GM21390 (cell line): ENCODE measurements at regions not wholly inside any gene's neighbourhood (a gene's known extent, or its start where the extent isn't known, plus 50 kb on each side); places are given as distances from the start of the nearest gene placed in this dataset.

Experiments used
- ATAC-seq: cut with Tn5 transposase; IDR thresholded peaks from one replicate; pipeline ENCODE4 v1.9.1; 2021; ENCODE audit not compliant: unreplicated experiment

DNA sequence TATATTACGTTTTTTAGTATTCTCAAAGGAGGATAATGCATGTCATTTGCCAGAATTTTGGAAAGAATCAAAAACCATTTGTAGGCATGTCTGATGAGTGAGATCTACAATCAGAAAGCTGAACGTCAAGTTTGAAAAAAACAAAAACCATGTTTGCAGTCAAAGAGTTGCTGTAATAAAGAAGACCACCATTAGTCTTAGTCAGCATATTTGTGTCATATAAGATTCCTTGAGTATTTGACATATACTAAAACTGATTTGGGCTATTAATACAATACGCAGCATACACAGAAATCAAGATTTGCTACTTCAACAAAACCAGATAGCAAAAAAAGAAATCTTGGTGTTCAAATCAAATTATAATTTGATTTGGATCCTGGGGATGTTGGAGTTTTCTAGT is 247.5 kb downstream of the SAMD5 start:
- ATAC-seq, result no peak

DNA sequence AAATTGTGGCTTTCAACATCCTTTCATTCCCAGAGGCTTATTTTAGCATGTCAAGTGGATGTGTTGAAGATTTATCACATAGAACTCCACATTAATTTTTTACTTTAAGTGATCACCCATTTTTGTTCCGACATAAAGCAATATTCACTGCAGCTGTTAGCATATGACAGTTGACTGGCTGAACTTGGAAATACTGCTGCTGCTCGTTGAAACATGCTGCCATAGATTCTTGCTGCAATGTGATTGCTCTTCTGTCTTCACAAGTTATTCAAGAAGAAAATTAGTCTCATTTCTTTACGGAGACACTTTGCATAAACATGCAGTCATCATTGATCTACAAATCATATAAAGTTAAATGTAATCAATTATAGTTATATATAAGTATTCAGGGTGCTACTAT is 248.4 kb downstream of the SAMD5 start:
- ATAC-seq, result no peak

DNA sequence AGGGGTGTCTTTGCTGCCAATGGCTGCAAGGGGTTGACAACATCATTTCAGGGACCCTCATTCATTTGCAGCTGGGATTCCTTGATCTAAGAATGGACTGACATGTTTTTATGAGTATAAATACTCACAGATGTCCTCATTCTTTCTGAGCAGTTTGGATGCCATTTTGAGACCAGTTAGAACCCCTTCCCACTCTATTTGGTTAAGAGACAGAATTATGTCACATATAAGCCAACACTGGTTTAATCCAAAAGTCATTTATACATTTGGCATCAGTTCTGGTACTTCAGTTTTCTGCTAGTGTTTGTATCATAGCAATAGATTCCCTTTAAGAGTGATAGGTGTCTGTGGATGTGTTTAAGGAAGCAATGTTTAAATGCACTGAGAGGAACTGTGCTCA is 248.8 kb downstream of the SAMD5 start:
- no peak for ATAC-seq

DNA sequence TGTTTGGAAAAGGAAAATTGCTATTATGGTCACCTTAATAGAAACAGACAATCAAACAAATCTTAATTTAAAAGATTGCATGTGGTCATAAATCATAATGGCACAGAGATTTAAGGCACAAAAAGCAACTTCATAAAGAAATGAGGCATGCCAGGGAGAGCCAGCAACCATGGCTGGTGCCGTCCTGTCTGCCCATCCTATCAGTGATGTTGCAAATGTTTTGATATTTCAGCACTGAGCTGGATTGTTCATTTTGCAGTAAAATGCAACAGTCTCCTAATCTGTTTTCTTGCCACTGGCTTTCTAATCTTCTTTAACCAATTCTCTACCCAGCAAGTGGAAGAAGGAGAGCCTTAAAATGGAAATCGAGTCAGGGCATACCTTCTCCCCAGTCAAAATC is 249.8 kb downstream of the SAMD5 start:
- no peak for ATAC-seq

DNA sequence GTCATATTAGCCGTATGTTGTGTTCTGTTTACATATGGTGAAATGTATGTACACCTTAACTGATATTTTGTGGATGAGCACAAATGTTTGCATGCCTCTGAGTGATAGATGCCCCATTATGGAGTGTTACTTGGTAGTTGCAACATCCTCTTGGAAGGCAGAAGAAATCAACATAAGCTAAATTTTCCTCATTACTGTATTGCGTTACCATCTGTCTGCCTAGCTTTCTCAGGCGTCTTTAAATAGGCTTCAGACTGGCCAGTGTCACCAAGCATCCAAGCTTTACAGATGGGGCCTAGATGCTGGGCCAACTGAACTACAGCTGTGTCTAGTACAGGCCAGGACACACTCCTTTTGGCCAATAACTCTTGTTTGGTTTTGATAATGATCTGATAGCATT is 250.6 kb downstream of the SAMD5 start:
- no peak for ATAC-seq

DNA sequence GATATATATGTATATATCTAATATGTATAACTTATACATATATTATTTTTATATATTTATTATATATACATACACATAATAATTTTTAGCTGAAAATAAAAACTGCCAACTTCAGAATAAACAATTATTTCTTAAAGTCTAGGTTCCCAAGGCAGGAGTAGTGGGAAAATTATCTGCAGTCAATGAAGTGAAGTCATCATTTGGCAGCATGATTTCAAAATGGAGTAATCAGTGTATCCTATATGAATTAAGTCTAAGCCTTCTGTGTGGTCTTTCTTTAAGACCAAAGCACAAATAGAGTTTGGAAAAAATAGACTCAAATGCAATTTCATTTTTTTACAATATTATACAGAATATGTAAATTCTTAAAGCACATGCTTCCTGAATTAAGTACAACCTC is 251.0 kb downstream of the SAMD5 start:
- ATAC-seq, result no peak

DNA sequence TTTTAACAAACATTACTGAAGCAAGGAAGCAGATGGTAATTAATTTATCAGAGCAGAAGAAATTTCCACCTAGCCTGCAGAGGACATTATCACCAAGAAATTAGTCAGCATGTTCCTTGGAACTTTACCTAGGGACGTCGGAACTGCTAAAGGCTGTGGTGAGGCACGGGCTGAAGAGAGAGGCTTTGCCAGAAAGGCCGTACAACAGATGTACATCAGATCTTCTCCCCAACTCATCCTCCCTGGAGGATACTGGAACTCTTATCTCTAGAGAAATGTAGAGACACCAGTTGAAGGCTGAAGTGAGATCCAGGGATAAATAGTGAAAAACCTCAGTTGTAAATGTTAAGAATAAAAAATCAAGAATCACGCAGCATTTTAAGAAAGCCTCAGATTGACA is 257.1 kb downstream of the SAMD5 start:
- no peak for ATAC-seq

DNA sequence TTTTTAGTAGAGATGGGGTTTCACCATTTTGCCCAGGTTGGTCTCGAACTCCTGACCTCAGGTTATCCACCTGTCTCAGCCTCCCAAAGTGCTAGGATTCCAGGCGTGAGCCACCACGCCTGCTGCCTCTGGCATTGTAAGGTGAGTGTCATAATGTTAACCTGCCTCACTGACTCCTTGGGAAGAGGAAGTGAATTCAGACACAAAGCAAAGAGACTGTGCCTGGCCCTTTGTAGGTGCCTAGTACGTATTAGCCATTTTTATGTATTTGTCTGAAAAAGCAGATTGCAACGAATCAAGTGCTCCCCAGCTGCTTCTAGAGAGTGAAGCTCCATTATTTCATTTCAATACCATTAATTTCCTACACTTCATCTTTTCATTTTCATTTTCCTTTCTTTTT is 260.5 kb downstream of the SAMD5 start:
- no peak for ATAC-seq

DNA sequence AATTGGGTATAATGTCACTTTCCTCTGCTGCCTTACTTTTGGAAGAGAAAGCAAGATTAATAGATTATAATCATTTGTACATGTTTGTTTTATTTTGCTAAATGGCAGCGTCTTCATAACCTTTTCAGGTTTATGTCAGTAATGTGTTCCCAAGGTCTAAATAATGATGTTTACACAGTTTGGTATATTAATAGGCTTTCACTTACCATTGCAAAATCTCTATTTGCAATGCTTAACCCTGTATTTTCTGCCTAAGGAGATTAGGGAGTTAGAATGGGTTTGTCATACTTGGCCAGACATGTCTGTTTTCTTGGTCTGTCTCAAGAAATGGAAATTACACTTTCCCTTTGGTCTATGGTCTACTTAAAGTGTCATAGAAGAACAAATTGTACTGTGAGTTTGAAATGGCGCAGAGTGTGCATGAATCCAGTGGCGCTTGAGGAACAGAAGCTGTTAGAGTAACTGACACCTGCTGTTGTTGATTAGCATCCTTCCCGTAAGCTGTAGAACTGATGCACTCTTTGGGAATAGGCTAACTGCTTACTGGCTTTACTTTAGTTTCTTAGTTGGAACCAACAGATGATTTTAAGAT is 261.1 kb downstream of the SAMD5 start:
- no peak for ATAC-seq

DNA sequence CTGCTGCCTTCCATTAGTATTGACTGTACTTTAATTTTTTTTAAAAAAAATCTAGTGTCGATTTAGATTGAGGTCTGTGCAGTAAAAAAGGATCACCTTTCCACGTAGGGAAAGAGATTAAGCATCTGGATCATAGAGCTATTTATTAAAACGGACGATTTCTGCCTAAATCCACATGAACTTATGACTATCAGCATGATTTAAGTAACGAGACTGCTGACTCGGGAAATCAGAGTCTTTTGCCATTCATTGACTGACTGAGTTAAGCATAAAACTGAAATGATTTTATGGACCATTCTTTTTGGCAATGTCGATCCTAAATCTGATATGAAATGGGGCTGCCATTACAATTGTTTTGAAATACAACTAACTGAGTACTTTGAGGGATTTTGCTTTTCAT is 261.7 kb downstream of the SAMD5 start:
- ATAC-seq, result no peak

DNA sequence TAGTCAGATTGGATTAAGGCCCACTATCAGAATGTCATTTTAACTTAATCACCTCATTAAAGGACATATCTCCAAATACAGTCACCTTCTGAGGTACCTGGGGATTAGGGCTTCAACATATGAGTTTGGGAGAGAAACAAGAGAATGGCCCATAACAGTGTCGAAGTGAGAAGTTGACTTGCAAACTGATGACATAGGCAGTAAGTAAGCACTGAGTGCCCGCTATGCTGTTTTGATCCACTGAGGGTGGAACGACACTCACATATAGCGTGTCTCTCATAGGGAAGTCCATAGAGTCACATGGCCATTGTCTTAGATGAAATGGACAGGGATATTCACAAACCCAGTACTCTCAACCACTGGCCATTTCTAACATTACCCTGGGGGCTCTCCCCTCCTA is 264.2 kb downstream of the SAMD5 start:
- ATAC-seq, result no peak

DNA sequence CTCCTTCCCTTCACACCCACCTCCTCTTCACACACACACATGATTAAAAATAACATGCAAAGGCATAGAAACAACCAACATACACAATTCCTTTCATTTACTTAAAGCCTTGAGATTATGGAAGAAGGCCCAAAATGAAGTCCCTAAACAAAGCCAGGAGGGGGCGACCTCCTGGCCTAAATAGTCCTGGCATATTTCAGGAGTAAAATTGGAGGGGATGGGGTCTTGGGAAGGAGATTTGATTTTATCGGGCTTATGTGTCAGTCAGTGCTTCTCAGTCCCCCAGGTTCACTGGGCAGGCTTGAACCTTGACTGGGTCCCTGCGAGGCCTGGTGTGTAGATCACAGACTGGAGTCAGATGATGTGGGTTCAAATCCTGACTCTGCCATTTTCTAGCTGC is 266.4 kb downstream of the SAMD5 start:
- no peak for ATAC-seq

DNA sequence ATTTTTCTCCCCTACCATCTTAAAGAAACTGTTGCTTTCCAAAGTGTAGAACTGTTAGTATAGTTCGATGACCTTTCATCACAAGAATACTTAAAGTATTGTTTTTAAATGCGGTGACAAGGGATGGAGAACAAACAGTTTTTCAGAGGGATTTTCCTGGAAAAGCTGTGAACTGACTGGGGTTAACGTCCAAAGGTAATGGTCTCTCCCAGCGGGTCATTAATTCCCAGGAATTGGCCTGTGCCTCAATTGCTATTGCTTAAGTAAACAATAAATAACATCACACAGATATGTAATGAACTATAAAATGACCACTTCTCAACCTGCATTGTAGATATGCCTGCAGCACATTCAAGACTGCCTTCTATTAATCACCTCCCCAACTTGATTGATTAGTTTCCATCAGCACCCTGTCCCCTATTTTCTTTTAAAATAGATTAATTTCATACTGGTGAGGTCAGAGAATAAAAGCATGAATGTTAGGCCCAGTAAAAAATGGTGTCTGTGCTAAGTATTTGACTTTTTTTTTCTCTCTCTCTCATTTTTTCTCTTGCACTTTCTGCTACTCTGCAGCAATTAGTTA is 268.2 kb downstream of the SAMD5 start:
- ATAC-seq, result no peak

DNA sequence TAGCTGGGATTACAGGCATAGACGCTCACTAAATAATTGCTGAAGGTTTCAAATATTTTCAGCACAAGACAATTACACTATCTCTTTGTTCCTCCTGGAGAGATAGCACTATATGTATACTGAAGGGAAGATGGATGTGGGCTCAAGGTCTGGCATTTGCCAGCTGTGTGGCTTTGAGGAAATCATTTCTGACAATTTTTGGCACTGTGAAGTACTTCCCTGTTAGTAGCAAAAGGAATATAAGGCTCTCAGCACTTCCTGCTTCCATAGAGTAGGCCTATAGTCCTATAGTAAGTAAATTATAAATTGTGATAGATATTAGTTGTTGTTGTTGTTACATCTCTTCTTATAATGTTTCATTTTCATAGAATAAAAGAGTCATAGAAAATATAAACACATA is 271.1 kb downstream of the SAMD5 start:
- no peak for ATAC-seq

DNA sequence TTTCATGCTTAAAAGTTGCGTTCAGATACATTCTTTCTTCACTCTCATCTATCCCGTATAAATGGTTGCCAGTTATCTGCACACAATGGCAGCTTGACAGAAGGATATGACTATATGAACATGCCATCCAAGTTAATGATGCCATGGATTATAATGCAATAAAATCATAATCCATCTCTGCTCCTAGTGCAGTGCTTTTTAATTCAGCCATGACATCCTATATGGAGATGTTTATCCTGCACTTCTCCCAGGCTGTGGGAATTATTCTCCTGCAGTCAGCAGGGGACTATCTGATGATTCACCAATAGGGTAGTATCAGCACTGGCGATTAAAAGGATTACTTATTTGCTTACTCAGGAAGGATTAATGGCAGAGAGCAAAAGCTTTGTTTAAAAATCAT is 273.8 kb downstream of the SAMD5 start:
- ATAC-seq, result no peak

DNA sequence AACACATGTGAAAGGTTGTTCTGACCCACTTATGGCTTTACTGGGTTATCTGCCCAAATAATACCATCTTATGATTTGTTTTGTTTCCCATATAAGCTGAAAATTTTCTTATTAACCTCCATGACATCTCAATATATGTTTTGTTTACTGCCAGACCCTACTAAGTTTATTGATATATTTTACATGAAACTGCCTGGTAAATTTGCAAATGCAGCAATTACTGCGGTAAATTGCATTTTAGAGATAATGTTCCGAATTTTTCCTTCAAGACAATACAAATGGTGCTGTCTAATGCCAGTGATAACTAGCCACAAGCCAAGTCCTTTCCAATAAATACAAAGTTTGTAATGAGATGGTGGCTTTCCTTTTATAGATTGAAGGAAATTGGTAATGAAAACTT is 275.9 kb downstream of the SAMD5 start:
- no peak for ATAC-seq

DNA sequence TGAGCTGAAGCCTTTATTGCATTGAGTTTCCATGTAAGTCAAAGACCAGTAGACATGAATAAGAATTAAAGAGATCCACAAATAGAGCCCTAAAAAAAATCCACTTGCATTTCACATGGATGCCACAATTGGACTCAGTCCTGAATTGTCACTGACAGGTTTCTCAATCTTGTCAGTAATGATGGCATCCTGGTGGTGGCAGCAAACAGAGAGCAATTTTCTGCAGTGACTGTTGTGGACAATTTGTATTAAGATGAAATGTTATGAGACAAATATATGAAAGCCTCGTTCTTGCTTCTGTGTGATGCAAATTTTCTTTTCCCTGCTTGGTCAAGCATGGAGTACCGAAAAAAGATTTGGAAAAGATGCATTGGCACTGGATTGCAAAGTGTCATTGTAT is 278.9 kb downstream of the SAMD5 start:
- ATAC-seq, result no peak

DNA sequence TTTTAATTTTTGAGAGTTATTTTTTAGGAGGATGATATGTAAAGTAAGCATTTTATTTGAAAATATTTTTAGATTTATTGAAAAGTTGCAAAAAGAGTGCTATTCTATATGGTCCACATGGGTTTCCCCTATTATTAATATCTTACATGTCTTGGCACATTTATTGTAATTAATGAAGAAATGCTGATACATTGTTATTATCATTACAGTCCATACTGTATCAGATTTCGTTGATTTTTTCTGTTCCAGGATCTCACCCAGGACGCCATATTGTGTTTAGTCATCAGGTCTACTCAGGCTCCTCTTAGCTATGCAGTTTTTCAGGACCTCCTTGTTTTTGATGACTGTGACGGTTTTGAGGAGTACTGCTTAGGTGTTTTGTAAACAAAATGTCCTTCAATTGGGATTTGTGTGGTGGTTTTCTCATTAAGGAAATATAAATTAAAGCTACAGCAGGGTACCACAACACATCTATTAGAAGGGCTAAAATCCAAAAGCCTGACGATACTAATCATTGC is 281.0 kb downstream of the SAMD5 start:
- ATAC-seq, result no peak

DNA sequence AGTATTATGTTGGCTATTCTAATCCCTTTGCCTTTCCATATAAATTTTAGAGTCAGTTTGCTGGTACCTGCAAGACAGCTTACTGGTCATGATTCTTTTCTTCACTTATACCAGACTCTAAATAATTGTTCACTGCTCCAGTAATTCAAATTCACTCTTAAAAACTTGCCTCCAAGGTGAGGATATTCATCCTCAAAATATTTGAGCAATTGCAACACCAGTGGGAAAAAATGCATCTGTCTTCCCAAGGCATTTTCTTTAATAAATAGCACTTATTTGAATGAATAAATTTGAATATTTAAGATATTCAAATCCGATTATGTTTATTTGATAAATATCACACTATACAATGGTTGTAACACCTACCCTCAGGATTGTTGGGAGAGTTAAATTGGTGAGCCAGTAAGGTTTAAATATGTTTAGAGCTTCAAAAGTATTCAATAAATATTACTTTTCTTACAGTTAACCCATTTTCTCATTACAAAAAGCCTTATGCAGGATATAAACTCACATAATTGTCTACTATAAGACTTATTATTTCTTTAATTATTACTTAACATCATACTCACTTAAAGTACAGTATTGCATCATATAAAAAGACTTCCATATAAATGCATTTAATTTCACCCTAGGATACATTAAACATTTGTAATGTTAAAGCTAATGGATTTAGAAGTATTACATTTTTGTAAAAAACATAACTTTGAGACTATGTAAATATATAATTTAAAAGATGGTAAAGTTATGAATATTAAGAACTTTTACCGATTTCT is 285.6 kb downstream of the SAMD5 start:
- ATAC-seq, result no peak

DNA sequence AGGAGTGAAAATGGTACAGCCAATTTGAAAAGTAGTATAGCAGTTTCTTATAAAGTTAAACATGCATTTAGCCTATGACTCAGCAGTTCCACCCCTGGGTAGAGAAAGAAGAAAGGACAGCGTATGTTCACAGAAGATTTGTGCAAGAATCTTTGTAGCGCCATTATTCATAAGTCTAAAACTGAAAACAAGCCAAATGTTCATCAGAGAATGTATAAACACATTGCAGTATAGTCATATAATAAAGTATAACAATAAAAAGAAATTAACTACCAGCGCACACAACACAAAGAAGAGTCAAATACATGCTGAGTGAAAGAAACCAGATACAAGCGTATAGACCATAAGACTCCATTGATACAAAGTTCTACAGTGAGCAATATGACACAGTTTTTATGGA is 294.0 kb downstream of the SAMD5 start:
- no peak for ATAC-seq

DNA sequence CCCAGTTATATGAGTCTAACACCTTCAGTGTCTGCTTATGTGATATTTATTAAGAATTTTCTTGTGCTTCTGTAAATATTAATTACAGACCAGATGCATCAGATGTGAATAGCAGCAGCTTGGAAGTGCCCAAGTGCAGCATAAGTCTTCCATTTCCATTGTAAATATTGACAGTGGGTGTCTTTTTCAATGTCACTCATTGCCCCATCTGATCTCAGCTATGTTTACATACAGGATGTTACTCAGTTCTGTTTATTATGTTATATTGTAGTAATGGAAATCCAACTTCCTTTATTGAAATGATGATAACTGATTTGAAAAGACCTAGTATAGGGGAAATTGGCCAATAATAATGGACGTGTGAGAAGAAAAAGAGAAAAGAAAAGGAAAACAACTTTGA is 296.7 kb downstream of the SAMD5 start:
- no peak for ATAC-seq

DNA sequence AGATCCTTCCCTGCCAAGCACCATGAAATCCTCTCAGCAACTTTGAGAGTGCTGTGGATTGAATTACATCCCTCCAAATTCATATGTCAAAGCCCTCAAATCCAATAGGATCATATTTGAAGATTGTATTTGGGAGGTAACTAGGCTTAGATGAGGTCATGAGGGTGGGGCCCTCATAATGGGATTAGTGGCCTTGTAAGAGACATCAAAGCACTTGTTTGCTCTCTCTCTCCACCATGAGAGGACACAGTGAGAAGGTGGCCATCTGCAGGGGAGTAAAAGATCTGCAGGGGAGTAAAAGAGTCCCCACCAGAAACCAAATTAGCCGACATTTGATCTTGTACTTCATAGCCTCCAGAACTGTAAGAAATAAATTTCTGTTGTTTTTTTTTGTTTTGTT is 298.2 kb downstream of the SAMD5 start:
- no peak for ATAC-seq

DNA sequence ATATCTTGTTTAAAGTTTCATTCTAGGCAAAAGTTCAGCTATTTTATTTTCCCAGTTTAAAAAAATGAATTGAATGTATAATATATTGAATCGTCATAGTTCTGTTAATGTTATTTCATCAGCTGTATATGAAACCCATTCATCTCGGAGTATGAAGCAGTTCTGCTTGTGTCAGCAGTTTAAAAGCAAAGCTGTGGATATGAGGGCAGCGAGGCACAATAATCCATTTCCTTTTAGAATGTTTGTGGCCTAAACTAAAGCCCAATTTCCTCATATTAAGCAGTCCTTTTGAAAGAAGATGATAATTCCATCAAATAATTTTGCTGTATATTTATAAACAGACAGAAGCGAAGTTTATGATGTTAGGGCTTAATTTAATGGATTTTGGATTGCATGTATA is 300.1 kb downstream of the SAMD5 start:
- no peak for ATAC-seq
